A549 (cell line): ENCODE measurements at regions not wholly inside any gene's neighbourhood (a gene's known extent, or its start where the extent isn't known, plus 50 kb on each side); places are given as distances from the start of the nearest gene placed in this dataset.

Experiments
- ATAC-seq, 2 experiments: fragments of 200-7000 bp in 1 of 2; fragments of >200 bp in 1 of 2; cut with Nextera tagmentation in 1 of 2; cut with Tn5 transposase in 1 of 2; 3 replicates each; pipeline versions ENCODE4 v1.8.0 to v1.9.1; 2018 to 2020; ENCODE audit warnings: mild to moderate bottlenecking in 1 of 2, moderate library complexity in 1 of 2
- CTCF ChIA-PET: fragments of 300-600 bp; sonication (Branson Sonifier 250); formaldehyde crosslinking; extraction: SDS; loops from one replicate; lab custom pipeline; 2021; ENCODE audit warnings: antibody characterized with exemption, inconsistent platforms; lab: Yijun Ruan, JAX
- POLR2A ChIA-PET: fragments of 350-600 bp; formaldehyde crosslinking; extraction: SDS; loops from one replicate; lab custom pipeline; 2021; ENCODE audit warnings: antibody characterized with exemption, inconsistent platforms; lab: Yijun Ruan, JAX
- DNase-seq, 2 experiments: peaks; one replicate each; pipeline versions ENCODE4 v3.0.0 to v3.0.0-alpha.2; 2011 to 2016; ENCODE audit warnings: low read depth in 1 of 2, low spot score in 1 of 2
- FAIRE-seq: peaks from 2 replicates; lab custom pipeline; 2011; peaks lifted over from hg19 to GRCh38; lab: Jason Lieb, UNC
- H3K27ac ChIP-seq, 2 experiments: fragments of >200 bp; sonication (Bioruptor Twin); formaldehyde crosslinking; 3 replicates each; pipeline ENCODE4 v1.5.1; 2016 to 2017
- H3K4me1 ChIP-seq: fragments of >200 bp; sonication (Bioruptor Twin); formaldehyde crosslinking; 3 replicates; pipeline ENCODE4 v1.6.1; 2016
- H3K4me2 ChIP-seq: fragments of >200 bp; sonication (Bioruptor Twin); formaldehyde crosslinking; 3 replicates; pipeline ENCODE4 v1.6.1; 2016
- H3K4me3 ChIP-seq: fragments of >200 bp; sonication (Bioruptor Twin); formaldehyde crosslinking; 3 replicates; pipeline ENCODE4 v1.5.1; 2016
- H3K9me3 ChIP-seq: fragments of >200 bp; sonication (Bioruptor Twin); formaldehyde crosslinking; 3 replicates; pipeline ENCODE4 v1.6.1; 2016
- CBX8 ChIP-seq: fragments of 200-600 bp; sonication (generic); IDR thresholded peaks from 2 replicates; pipeline ENCODE4 v1.6.1; 2016
- CHD2 ChIP-seq: fragments of 150-350 bp; IDR thresholded peaks from 2 replicates; pipeline ENCODE4 v1.6.1; 2014; ENCODE audit warnings: low read length; ENCODE audit not compliant: partially characterized antibody
- FOSB ChIP-seq: fragments of 250-450 bp; sonication (Bioruptor Pico); IDR thresholded peaks from 2 replicates; pipeline ENCODE4 v1.5.0; 2020; ENCODE audit warnings: mild to moderate bottlenecking, moderate library complexity
- GATA3 ChIP-seq: IDR thresholded peaks from 2 replicates; pipeline ENCODE4 v1.6.1; 2012; ENCODE audit warnings: borderline replicate concordance
- HEYL ChIP-seq: fragments of 250-450 bp; sonication (Bioruptor Pico); IDR thresholded peaks from 2 replicates; pipeline ENCODE4 v1.8.0; 2021; ENCODE audit warnings: mild to moderate bottlenecking, moderate library complexity
- HOXA7 ChIP-seq: fragments of 250-450 bp; sonication (Bioruptor Pico); IDR thresholded peaks from 2 replicates; pipeline ENCODE4 v1.5.0; 2020; ENCODE audit warnings: mild to moderate bottlenecking, moderate library complexity
- MAFK ChIP-seq: fragments of 450-650 bp; IDR thresholded peaks from 2 replicates; pipeline ENCODE4 v1.6.1; 2014; ENCODE audit not compliant: partially characterized antibody
- NFE2L2 ChIP-seq: fragments of 150-350 bp; conservative IDR thresholded peaks from 2 replicates; pipeline ENCODE4 v1.6.1; 2014; ENCODE audit warnings: low read length
- NR3C1 ChIP-seq: fragments of >200 bp; sonication (Bioruptor Twin); formaldehyde crosslinking; IDR thresholded peaks from 3 replicates; pipeline ENCODE4 v1.6.1; 2017
- RCOR1 ChIP-seq: fragments of 150-350 bp; IDR thresholded peaks from 2 replicates; pipeline ENCODE4 v1.6.1; 2014; ENCODE audit warnings: antibody characterized with exemption, low read length, low read depth
- RFX5 ChIP-seq: fragments of 450-650 bp; IDR thresholded peaks from 2 replicates; pipeline ENCODE4 v1.7.1; 2014; ENCODE audit warnings: antibody characterized with exemption, mild to moderate bottlenecking, moderate library complexity
- SMC3 ChIP-seq: fragments of >200 bp; sonication (Bioruptor Twin); formaldehyde crosslinking; IDR thresholded peaks from 3 replicates; pipeline ENCODE4 v1.6.1; 2018; ENCODE audit warnings: inconsistent platforms
- ZC3H11A ChIP-seq: fragments of 450-650 bp; IDR thresholded peaks from 2 replicates; pipeline ENCODE4 v1.6.1; 2014; ENCODE audit warnings: antibody characterized with exemption, mild to moderate bottlenecking
- ZFP36 ChIP-seq: fragments of 450-650 bp; IDR thresholded peaks from 2 replicates; pipeline ENCODE4 v1.6.1; 2014; ENCODE audit warnings: borderline replicate concordance; ENCODE audit not compliant: partially characterized antibody
- ZSCAN20 ChIP-seq: fragments of 250-450 bp; sonication (Bioruptor Pico); IDR thresholded peaks from 2 replicates; pipeline ENCODE4 v1.8.0; 2022; ENCODE audit warnings: mild to moderate bottlenecking, moderate library complexity
- WGBS: methylation state at CpG from one replicate; pipeline ENCODE4 v1.1.6; 2017; ENCODE audit errors: missing lambda C conversion rate; 5-methylcytosine and 5-hydroxymethylcytosine counted together
- TF ChIP-seq, protein P1 (sequence below): fragments of 200-600 bp; sonication (generic); IDR thresholded peaks from 2 replicates; pipeline ENCODE4 v1.6.1; 2016; ENCODE audit warnings: antibody characterized with exemption, mild to moderate bottlenecking, moderate library complexity
- TF ChIP-seq, protein P2 (sequence below): fragments of >200 bp; sonication (Bioruptor Twin); formaldehyde crosslinking; IDR thresholded peaks from 3 replicates; pipeline ENCODE4 v1.5.1; 2016
- TF ChIP-seq, protein P3 (sequence below): fragments of >200 bp; sonication (Bioruptor Twin); formaldehyde crosslinking; IDR thresholded peaks from 3 replicates; pipeline ENCODE4 v1.6.1; 2016
- TF ChIP-seq, protein P4 (sequence below): fragments of 150-350 bp; IDR thresholded peaks from 2 replicates; pipeline ENCODE4 v1.6.1; 2014; ENCODE audit warnings: low read depth, mild to moderate bottlenecking, low read length
- TF ChIP-seq, protein P5 (sequence below): IDR thresholded peaks from 2 replicates; pipeline ENCODE4 v1.6.1; 2012

DNA sequence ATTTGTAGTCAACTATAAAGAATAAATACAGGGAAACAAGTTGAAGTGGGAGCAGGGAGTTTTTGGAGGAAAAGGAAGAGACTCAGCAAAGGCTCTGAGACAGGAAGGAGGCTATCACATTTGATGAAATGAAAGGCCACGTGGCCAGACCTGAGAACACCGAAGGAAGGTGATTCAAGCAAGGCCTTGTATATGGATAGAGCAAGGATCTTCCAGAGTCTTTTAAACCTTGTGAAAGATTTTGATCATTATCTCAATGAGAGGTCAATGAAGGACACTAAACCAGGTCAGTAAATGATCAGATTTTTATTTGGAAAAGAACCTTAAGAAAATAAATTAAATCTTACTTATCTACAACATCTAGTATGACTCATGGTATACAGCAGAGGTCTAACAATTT is 523.5 kb downstream of the SLC16A7 start (continued):
- TF ChIP-seq, protein P1, sequence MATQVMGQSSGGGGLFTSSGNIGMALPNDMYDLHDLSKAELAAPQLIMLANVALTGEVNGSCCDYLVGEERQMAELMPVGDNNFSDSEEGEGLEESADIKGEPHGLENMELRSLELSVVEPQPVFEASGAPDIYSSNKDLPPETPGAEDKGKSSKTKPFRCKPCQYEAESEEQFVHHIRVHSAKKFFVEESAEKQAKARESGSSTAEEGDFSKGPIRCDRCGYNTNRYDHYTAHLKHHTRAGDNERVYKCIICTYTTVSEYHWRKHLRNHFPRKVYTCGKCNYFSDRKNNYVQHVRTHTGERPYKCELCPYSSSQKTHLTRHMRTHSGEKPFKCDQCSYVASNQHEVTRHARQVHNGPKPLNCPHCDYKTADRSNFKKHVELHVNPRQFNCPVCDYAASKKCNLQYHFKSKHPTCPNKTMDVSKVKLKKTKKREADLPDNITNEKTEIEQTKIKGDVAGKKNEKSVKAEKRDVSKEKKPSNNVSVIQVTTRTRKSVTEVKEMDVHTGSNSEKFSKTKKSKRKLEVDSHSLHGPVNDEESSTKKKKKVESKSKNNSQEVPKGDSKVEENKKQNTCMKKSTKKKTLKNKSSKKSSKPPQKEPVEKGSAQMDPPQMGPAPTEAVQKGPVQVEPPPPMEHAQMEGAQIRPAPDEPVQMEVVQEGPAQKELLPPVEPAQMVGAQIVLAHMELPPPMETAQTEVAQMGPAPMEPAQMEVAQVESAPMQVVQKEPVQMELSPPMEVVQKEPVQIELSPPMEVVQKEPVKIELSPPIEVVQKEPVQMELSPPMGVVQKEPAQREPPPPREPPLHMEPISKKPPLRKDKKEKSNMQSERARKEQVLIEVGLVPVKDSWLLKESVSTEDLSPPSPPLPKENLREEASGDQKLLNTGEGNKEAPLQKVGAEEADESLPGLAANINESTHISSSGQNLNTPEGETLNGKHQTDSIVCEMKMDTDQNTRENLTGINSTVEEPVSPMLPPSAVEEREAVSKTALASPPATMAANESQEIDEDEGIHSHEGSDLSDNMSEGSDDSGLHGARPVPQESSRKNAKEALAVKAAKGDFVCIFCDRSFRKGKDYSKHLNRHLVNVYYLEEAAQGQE, result no peak
- no peak for TF ChIP-seq RFX5
- no peak for TF ChIP-seq NFE2L2
- TF ChIP-seq, protein P2, sequence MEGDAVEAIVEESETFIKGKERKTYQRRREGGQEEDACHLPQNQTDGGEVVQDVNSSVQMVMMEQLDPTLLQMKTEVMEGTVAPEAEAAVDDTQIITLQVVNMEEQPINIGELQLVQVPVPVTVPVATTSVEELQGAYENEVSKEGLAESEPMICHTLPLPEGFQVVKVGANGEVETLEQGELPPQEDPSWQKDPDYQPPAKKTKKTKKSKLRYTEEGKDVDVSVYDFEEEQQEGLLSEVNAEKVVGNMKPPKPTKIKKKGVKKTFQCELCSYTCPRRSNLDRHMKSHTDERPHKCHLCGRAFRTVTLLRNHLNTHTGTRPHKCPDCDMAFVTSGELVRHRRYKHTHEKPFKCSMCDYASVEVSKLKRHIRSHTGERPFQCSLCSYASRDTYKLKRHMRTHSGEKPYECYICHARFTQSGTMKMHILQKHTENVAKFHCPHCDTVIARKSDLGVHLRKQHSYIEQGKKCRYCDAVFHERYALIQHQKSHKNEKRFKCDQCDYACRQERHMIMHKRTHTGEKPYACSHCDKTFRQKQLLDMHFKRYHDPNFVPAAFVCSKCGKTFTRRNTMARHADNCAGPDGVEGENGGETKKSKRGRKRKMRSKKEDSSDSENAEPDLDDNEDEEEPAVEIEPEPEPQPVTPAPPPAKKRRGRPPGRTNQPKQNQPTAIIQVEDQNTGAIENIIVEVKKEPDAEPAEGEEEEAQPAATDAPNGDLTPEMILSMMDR, result no peak
- TF ChIP-seq, protein P3, sequence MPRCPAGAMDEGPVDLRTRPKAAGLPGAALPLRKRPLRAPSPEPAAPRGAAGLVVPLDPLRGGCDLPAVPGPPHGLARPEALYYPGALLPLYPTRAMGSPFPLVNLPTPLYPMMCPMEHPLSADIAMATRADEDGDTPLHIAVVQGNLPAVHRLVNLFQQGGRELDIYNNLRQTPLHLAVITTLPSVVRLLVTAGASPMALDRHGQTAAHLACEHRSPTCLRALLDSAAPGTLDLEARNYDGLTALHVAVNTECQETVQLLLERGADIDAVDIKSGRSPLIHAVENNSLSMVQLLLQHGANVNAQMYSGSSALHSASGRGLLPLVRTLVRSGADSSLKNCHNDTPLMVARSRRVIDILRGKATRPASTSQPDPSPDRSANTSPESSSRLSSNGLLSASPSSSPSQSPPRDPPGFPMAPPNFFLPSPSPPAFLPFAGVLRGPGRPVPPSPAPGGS, result no peak
- TF ChIP-seq GATA3, result no peak
- no peak for TF ChIP-seq HEYL (CRISPR knock-in tag)
- no peak for TF ChIP-seq HOXA7 (CRISPR knock-in tag)
- no peak for TF ChIP-seq RCOR1
- no peak for TF ChIP-seq NR3C1

DNA sequence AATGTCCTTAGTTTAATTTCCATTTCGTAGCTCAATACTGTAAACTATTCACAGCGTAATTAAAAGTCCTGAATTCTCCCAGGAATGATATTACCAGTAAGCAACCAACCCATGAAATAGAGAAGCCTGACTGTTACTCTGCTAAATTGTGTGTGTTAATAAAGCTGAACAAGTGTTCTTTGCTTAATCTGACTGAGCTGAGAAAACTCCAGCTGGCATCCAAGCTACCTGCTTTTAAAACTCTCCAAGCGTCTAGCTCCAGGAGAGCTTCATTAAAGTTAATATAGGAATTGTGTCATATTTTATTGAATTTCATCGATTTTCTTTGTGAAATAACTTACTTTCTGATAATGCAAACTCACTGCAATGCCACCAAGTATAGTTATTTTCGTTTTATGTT is 524.4 kb downstream of the SLC16A7 start:
- ChIA-PET POLR2A (no interaction called here), CTCF (no interaction called here)
- Histone ChIP-seq H3K9me3 (no peaks in the 10 kb centered on the region), H3K4me1 (no peaks in the 10 kb centered on the region), H3K27ac (no peak overlapping the region), H3K4me3 (no peak overlapping the region), H3K4me2 (no peak overlapping the region)
- no peak for DNase-seq
- ATAC-seq, result no peak
- WGBS, result 56% methylated on average over 5 of the region's 5 CpGs
- FAIRE-seq, result no peak
- TF ChIP-seq SMC3, result no peak
- TF ChIP-seq, protein P4, sequence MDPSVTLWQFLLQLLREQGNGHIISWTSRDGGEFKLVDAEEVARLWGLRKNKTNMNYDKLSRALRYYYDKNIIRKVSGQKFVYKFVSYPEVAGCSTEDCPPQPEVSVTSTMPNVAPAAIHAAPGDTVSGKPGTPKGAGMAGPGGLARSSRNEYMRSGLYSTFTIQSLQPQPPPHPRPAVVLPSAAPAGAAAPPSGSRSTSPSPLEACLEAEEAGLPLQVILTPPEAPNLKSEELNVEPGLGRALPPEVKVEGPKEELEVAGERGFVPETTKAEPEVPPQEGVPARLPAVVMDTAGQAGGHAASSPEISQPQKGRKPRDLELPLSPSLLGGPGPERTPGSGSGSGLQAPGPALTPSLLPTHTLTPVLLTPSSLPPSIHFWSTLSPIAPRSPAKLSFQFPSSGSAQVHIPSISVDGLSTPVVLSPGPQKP, result no peak
- TF ChIP-seq, all 56 proteins: peak for 0

DNA sequence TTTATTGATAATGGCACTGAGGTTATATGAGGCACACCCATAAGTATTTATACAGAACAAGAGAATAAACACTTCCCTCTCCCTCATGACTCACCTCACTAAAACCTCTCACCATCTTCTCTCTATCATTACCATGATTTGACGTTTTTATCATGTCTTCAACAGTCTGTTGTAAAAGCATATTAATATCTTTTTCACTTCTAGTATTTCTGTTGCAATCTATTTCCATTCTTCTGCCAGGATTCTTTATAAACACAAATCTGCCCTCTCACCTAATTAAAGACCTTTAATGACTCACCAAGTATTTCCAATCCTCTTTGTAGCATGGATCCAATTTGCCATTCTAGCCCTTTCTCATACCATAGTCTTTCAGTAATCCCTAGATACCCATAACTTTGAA is 527.7 kb downstream of the SLC16A7 start:
- ChIA-PET CTCF (no interaction called here), POLR2A (no interaction called here)
- ATAC-seq (no peak), DNase-seq (no peak), FAIRE-seq (no peak)
- Histone ChIP-seq H3K4me2 (no peak overlapping the region), H3K9me3 (no peaks in the 10 kb centered on the region), H3K4me3 (no peak overlapping the region), H3K27ac (no peak overlapping the region), H3K4me1 (no peaks in the 10 kb centered on the region)
- no peak for TF ChIP-seq ZFP36
- no peak for TF ChIP-seq CBX8
- TF ChIP-seq ZSCAN20, result no peak
- TF ChIP-seq, protein P5, sequence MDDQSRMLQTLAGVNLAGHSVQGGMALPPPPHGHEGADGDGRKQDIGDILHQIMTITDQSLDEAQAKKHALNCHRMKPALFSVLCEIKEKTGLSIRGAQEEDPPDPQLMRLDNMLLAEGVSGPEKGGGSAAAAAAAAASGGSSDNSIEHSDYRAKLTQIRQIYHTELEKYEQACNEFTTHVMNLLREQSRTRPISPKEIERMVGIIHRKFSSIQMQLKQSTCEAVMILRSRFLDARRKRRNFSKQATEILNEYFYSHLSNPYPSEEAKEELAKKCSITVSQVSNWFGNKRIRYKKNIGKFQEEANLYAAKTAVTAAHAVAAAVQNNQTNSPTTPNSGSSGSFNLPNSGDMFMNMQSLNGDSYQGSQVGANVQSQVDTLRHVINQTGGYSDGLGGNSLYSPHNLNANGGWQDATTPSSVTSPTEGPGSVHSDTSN, result no peak
- TF ChIP-seq FOSB, result no peak
- TF ChIP-seq CHD2, result no peak
- TF ChIP-seq ZC3H11A, result no peak
- TF ChIP-seq MAFK, result no peak
- WGBS, result 12% methylated on average over 1 of the region's 1 CpG
